Mesenteric fat pad (tissue), 1 donor: ENCODE measurements at regions not wholly inside any gene's neighbourhood (a gene's known extent, or its start where the extent isn't known, plus 50 kb on each side); places are given as distances from the start of the nearest gene placed in this dataset.

Source experiments
- DNase-seq: peaks from one replicate; pipeline ENCODE4 v3.0.0-alpha.2; 2020; ENCODE audit warnings: low spot score
- donor health status: DM: yes; HTN: yes; CAD: no.

DNA sequence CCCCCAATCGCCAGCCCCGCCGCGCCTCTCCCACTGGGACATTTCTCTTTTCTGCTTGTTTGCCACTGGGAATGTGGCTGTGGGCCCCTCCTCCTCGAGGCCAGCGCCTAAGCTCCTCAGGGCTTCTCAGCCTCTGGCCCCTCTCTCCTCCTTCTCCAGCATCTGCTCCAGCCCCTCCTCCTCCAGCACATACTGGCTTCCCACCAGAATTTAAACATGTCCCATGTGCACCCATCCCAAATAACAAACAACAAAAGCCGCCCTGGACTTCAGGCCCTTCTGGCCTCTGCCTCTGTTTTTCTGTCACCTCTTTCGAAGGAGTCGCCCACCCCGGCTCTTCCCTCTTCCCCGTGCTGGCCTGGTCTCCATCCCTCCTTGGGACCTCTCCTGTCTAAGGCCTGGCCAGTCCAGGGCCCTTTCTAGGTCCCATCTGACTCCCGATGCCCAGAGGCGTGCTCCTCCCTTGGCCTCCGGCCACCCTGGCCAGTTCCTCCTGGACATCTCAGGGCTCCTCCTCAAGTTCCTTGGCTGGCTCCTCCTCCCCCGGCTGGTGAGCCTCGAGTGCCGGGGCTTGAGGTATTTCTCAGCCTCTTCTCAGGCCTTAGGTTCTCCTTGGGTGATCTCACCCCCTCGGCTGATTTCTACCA, 94.6 kb upstream of the SLC6A6 start:
- DNase-seq: no peak

DNA sequence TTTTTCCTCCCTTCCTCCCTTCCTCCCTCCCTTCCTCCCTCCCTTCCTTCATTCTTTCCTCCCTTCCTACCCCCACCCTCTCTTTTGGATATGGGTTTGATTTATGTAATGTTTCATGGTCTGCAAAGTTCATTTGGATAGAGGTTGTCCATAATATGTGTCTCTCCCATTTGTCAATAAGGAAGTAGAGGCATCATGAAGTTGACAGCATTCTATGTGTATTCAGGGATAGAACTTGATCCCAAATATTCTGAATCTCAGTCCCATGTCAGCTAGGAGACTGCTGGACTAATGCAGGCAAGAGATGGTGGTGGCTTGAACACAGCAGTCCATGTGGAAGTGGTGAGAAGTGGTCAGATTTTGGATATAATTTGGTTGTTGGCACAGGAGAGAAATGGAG, 90.7 kb upstream of the SLC6A6 start:
- no peak for DNase-seq

DNA sequence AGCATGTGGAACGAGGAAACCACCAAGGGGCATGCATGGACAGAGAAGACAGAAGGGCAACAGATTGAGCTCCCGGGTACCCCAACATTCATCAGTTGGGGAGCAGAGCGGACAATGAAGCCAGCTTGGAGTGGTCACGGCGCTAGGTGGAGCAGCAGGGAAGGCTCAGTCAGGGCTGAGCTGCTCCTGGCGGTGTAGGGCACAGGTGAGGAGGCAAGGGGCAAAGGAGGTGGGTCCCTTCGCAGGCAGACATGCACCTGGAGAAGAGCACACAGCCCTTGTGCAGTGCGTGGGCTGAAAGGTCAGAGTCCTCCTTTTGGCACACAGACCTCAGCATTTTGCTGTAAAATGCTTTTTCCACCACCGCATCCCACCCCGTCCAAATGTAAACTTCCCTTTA, 90.0 kb upstream of the SLC6A6 start:
- DNase-seq: no peak

DNA sequence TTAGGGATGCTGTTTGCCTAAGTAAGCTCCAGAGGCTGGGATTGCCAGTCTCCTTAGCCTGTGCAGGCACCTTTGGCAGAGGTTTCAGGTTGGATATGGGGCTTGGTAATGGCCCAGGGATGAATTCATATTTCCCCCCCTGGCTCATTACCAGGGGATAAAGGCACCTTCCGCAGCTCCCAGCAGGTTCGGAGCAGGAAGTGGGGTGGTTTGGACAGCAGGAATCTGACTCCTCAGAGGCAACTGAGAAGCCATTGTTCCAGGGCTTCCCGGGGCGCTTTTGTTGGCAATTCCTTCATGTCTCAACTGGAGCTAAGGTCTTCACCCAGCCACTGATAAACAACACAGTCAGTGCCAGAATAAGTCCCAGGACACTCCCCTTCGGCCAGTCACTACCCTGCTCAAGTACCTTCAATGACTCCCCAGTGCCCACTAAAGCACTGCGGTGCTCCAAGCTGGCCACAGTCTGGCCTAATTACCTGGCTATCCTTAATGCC, 85.3 kb upstream of the SLC6A6 start:
- DNase-seq: peak; percentile 81

DNA sequence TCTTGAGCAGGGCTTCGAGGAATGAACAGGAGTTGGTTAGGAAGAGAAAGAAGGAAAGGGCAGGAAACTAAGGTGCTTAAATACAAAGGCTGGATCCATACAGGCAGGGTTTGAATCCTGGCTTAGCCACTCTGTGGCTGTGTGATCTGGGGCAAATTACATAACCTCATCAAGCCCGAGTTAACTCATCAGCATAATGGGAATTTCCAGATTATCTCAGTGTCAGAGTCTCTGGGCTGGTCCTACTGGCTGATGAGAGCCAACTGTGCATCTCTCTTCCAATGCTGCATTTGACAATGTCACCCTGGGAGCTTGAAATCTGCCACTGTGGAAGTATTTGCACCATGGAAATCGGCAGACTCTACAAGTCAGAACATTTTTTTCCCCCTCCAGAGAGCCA, 83.8 kb upstream of the SLC6A6 start:
- no peak for DNase-seq

DNA sequence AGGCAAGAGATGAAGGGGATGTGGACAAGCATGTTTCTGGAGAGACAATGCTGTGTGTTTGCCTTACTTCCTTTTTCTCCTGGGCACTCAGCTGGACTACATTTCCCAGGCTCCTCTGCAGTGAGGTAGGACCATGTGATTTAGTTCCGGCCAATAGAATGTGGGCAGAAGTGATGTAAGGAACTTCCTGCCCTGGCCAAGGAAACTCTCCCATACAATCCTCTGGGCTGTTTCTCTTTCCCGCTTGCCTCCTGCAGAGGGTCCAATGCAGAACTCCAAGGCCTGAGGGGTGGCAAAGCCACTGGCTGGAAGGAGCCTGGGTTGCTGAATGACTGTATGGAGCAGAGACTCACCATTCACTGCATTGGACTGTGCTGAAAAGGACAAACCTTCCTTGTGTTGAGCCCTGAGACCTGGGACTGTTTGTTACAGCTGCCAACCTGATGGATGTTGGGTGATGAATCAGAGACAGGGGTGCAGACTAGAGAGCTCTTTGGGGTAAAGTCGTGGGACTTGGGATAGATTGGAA, 82.7 kb upstream of the SLC6A6 start:
- peak; percentile 57 for DNase-seq

DNA sequence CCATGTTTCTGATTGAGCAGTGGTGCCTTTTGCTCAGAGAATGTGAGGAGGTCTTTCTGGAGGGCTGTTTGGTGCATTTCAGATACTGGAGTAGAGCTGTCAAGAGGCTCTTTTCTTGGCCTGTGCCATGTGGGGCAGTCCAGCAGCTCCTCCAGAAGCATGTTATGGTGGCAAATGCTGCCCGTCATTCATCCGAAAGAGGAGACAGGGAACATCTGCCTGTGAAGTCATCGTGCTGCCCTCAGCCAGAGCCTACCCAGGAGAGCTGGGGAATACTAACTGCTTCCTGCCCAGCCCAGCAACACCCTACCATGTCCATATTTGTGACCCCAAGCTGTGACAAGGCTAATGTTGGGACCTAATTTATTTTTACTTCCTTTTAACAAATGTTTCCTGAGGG, 82.2 kb upstream of the SLC6A6 start:
- peak; percentile 49 for DNase-seq

DNA sequence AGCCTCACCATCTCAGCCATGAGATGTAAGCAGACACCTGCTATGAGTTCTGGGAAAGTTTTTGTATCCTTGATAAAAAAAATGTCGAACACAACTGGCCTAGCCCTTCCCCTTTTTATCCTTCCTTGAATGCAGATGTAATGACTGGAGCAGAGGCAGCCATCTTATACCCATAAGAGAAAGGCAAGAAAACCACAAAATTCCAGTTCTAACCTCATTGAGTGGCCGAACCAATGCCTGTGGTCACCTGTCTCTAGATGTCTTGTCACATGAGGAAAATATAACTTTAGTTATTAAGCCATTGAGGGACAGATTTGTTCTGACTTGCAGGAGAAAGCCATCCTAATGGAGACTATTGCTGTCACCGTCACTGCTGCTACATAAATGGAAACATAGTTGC, 80.4 kb upstream of the SLC6A6 start:
- DNase-seq: no peak

DNA sequence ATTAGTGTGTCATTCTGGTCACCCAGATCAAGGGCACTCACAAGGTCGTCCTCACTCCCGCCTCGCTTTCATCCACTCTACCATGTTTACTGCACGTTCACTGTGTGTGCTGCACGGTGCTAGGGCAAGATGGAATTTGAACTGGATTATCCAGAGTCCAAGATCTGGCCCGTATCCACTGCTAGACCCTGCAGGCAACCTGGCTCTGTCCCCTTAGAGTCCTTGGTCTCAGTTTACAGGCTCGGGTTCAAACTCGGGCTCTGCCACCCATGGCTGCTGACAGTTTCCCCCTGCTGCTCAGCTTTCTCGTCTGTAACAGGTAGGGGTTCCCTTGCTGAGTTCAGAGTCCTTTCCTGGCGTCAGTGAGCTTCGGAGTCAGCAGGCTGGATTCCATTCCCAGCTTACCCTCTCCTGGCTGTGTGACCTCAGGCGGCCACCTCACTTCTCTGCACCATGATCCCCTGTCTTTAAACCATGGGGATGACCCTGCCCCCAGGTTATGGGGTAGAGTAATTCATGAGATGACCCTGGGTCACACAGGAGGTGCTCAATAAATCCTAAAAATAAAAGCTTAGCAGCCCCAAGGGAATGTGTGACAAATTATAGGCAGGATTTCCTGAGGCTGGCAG, 79.6 kb upstream of the SLC6A6 start:
- no peak for DNase-seq

DNA sequence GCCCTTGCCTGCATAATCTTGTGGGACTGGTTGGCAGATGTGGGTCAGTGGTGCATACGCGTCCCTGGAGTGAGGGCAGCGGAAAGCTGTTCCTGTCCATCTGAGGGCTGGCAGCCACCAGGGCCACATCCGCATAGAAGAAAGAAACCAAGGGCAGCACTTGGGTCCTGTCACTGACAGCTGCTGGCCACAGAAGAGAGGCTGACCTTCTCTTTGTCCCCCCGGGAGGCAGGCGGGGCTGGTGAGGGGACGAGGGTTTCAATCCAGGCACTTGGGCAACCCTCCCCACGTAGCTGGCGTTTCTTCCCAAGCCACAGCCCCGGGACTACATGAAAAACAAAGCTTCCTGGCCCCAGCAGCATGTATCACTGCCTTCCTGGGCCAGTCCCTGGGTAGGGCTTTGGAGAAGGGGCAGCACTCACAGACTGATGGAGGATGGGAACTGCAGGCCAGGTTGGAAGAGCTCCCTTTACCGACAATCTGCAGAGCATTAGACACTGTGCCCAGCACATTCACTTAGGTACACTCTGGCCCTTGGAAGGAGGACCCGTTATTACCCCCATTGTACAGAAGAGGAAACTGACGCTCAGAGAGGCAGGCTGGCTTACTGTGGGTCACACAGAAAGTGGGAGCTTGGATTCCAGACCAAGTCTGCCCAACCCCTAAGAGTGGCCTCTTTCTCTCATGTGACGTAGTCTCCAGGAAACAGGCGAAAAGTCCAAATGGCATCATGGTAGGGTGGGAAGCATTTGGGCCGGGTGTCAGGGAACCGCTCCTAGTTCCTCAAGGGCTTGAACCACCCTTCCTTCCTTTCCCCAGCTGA, 78.8 kb upstream of the SLC6A6 start:
- DNase-seq: no peak

DNA sequence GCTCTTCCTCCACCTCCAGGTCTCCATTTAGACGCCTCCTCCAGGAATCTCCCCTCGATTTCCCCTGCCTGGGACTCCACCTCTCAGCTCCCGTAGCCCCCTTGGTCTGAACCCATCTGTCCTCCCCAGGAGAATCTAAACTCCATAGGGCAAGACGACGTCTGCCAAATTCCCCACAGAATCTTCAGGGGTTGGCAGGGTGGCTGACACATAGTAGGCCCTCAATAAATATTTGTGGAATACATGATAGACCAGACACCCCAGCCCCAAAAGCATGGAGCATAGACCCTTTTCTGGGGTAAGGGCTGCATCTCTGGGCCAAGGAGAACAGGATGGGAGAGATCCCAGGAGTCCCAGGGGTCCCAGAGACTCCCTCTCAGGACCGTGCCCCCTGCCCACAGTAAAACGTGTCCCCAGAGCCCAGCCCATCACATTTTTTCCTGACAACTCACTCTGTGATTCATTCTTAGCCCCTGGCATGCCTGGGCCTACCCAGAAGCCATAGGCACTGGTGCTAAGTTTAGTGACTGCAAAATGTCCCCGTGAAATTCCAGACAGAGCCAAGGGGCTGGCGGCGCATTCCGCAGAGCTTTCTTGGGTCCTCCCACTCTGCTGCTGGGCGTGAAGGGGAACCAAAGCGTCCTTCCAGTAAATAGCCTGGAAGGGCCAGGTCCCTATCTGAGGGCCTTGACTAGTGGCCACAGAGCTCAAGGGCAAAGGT, 78.0 kb upstream of the SLC6A6 start:
- DNase-seq: no peak

DNA sequence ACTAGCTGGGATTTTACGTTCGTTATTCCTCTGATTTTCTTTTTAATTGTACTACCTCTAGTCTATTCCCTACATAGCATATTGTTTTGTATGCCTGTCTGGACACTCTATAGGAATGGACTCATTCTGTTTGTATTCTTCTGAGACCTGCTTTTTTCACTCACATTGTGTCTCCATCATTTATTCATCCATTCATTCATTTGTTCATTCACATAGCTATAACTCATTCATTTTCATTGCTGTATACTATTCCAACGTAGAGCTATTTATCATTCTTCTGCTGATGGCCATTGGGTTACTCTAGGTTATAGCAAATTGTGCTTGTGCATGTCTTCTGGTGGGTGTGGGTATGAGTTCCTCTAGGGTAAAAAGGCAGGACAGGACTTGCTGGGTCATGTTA, 74.0 kb upstream of the SLC6A6 start:
- no peak for DNase-seq

DNA sequence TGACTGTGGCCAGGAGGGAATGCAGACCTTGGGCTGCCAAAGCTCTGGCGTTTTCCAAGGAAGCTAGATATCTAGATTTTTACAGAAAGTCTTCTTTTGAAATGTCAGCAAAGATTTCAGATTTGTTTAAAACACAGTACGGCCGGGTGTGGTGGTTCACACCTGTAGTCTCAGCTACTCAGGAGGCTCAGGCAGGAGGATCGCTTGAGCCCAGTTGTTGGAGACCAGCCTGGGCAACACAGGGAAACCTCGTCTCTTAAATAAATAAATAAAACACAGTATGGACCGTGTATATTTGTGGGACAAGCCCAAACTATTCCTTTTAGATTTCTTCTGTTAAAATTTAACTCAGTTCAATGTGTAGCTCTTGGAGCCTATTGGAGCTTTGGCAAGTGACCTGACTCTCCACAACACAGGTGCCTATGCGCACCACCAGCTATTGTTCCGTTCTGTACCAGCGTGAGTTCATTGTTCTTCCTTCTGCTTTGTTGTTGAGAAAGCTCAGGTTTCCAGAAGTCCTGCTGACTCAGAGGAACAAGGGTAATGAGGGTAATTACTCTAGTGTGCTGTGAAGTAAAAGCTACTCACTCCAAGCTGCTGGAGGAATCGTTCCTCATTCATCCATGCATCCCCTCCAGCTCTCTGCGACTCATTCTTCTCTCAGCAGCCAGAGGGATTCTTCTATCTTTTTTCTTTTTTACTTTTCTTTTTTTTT, 73.1 kb upstream of the SLC6A6 start:
- no peak for DNase-seq

DNA sequence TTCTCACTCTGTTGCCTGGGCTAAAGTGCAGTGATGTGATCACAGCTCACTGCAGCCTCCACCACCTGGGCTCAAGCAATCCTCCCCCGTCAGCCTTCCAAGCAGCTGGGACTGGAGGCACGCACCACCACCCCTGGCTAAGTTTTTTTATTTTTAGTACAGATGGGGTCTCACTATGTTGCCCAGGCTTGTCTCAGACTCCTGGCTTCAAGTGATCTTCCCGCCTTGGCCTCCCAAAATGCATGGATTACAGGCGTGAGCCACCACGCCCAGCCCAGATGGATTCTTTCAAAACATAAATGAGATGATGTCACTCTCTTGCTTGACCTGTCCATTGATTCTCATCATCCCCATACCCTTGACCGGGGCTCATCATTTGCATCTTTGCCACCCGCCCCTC, 72.6 kb upstream of the SLC6A6 start:
- DNase-seq: no peak

DNA sequence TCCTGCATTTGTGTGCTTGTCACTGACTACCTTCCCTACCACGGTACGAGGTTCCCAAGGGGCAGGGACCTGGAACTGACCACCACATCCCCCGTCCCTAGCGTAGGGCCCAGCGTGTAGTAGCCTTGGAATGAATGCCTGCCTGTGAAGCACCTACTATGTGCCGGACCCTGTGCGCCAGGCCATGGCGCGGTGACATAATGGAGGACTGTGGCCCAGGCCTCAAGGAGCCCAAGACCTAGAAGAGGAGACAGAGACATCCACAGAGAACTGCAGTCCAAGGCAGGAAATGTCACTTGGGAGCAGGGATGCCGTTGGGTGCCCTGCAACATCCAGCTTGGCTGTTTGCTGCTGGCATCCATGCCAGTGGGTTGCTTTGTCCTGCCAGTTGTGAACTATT, 71.9 kb upstream of the SLC6A6 start:
- no peak for DNase-seq

DNA sequence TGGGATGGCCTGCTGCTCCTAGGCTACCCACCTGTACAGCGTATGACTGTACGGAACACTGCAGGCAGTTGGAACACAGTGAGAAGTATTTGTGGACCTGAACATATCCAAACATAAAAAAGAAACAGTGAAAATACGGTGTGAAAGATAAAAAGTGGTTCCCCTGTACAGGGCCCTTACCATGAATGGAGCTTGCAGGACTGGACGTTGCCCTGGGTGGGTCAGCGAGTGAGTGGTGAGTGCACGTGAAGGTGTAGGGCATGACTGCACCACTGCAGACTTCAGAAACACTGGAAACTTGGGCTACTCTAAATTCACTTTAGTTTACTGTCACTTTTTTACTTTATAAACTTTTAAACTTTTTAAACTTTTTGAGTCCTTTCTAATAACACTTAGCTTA, 71.2 kb upstream of the SLC6A6 start:
- DNase-seq: no peak

DNA sequence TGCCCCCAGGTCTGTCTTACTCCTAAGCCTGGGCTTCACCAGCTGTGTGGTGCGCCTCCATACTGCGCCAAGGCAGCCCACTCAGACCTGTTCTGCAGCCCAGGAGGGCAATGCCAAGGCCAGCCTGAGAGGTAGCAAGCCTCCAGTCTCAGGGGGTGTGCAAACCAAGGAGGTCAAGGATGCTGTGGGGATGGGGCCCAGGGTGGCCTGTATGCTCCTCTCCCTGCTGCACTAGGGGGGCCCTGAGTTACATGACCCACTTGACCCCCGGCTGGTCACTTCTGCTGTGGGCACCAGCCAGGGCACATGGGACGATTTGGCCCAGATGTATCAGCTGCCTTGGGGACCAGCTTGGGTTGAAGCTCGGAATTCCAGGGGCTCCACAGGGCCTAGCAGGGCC, 70.0 kb upstream of the SLC6A6 start:
- no peak for DNase-seq

DNA sequence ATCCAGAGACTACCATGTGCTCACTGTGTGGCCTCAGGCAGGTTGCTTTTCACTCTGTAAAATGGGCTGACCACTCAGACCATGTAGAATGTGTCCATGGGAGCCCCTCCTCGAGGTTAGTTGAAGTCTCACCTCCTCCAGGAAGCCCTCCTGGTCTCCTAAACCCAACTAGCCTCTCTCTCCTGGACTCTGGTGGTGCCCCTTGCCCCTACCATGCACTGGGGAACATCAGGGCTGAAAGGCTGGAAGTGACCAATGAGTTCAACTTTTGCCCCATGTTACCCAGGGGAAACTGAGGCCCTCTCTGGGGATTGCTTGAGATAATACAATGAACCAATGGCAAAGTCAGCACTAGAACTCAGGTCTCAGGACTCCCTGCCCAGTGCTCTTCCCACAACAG, 69.2 kb upstream of the SLC6A6 start:
- DNase-seq: no peak

DNA sequence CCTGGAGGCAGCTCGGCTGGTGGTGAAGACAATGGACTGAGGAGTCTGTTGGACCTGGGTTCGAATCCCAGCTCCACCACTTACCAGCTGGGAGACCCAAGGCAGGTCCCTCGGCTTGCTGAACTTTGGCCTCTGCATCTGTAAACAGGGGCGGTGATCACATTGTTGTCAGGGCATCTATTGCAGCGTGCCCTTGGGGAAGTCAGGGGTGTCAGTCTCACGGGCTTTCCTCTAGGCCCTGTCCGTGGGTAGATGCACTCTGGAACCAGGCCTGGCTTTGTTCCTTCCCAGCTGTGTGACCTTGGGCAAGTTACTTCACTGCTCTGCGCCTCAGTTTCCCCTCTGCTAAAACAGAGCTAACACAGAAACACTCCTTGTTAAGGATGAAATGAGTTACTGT, 68.8 kb upstream of the SLC6A6 start:
- DNase-seq: no peak

DNA sequence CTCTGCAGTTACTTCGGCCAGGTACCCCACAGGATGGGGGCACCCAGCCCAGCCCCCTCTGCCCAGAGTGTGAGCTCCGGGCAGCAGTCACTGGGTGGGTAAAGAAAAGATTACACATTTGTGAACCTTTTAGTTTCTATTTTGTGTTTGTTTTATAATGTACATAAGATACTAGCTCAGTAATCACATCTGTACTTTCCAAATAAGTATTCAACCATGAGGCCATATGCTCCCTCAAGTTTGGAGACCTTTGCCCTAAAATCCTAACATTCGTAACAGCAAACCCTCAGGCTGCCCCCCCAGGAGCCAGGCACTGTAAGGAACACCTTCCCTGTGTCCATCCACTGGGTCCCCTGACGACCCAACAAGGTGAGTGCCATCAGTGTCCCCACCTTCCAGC, 68.3 kb upstream of the SLC6A6 start:
- no peak for DNase-seq

DNA sequence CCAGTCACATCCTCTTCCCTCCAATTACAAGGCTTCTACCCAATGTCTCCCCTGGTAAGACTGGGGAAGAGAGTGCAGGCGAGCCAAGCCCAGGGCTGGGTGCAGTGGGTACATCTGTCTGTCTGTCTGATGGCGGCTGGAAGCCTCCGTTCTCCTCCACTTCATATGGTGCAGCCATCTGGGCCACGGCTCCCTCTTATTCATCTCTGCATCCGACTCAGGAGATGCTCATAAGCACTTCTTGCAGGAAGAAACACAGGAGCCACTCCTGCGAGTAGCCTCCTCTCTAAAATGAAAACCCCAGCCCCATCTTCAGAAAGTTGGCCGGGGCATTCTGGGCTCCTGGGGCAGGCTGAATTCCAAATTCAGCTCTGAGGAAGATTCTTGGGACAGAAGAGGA, 67.5 kb upstream of the SLC6A6 start:
- DNase-seq: no peak
